Mesenchymal stem cell (in vitro differentiated cells and primary cell): ENCODE measurements at regions not wholly inside any gene's neighbourhood (a gene's known extent, or its start where the extent isn't known, plus 50 kb on each side); places are given as distances from the start of the nearest gene placed in this dataset.
A peak's percentile ranks its signal among the peaks of the same experiment; 100 is the strongest.

ENCODE experiments used
- DNase-seq: peaks from one replicate; pipeline ENCODE4 v3.0.0-alpha.2; 2013
- H2AFZ ChIP-seq: one replicate; pipeline ENCODE4 v1.6.1; 2013; ENCODE audit warnings: low read depth, mild to moderate bottlenecking, control low read depth, inconsistent platforms, low read length, moderate library complexity
- H2AK5ac ChIP-seq: 2 replicates; pipeline ENCODE4 v1.6.1; 2013; ENCODE audit warnings: low read length, moderate library complexity, mild to moderate bottlenecking, inconsistent platforms; ENCODE audit not compliant: severe bottlenecking
- H2BK120ac ChIP-seq: one replicate; pipeline ENCODE4 v1.6.1; 2013; ENCODE audit warnings: low read depth, mild to moderate bottlenecking, inconsistent platforms, low read length, moderate library complexity
- H2BK12ac ChIP-seq, 2 experiments: one replicate each; pipeline ENCODE4 v1.6.1; 2013; ENCODE audit warnings: inconsistent platforms in 2 of 2, low read length in 2 of 2, mild to moderate bottlenecking in 2 of 2, moderate library complexity in 2 of 2, control low read depth in 1 of 2
- H2BK15ac ChIP-seq: one replicate; pipeline ENCODE4 v1.6.1; 2013; ENCODE audit warnings: mild to moderate bottlenecking, low read depth, inconsistent platforms; ENCODE audit not compliant: poor library complexity, severe bottlenecking
- H2BK5ac ChIP-seq: 2 replicates; pipeline ENCODE4 v1.6.1; 2013; ENCODE audit warnings: low read depth, mild to moderate bottlenecking, low read length, control low read depth, inconsistent platforms; ENCODE audit not compliant: poor library complexity, severe bottlenecking
- H3K14ac ChIP-seq, 2 experiments: one replicate each; pipeline ENCODE4 v1.6.1; 2013; ENCODE audit warnings: inconsistent platforms in 2 of 2, low read length in 2 of 2, control low read depth in 1 of 2, mild to moderate bottlenecking in 1 of 2, moderate library complexity in 1 of 2
- H3K18ac ChIP-seq, 2 experiments: one replicate each; pipeline ENCODE4 v1.6.1; 2013; ENCODE audit warnings: inconsistent platforms in 2 of 2, low read length in 2 of 2, control low read depth in 1 of 2, low read depth in 1 of 2, mild to moderate bottlenecking in 1 of 2
- H3K23ac ChIP-seq, 2 experiments: one replicate each; pipeline ENCODE4 v1.6.1; 2013; ENCODE audit warnings: inconsistent platforms in 2 of 2, low read length in 2 of 2, mild to moderate bottlenecking in 2 of 2, moderate library complexity in 2 of 2, control low read depth in 1 of 2
- H3K27ac ChIP-seq: 2 replicates; pipeline ENCODE4 v1.5.1; 2013; ENCODE audit warnings: mild to moderate bottlenecking, moderate library complexity, low read length, control low read depth, inconsistent platforms; ENCODE audit not compliant: poor library complexity, severe bottlenecking
- H3K27me3 ChIP-seq, 2 experiments: 2 replicates each; pipeline versions ENCODE4 v1.6.1 to v1.7.0; 2013; ENCODE audit warnings: low read length in 2 of 2, mild to moderate bottlenecking in 2 of 2, moderate library complexity in 2 of 2, control low read depth in 1 of 2, inconsistent platforms in 1 of 2; ENCODE audit not compliant: control insufficient read depth in 1 of 2, insufficient read depth in 1 of 2
- H3K36me3 ChIP-seq, 2 experiments: 2 replicates each; pipeline versions ENCODE4 v1.6.1 to v1.7.0; 2013; ENCODE audit warnings: low read length in 2 of 2, control low read depth in 1 of 2, inconsistent platforms in 1 of 2, low read depth in 1 of 2, mild to moderate bottlenecking in 1 of 2; ENCODE audit not compliant: insufficient read depth in 2 of 2, control insufficient read depth in 1 of 2
- H3K4ac ChIP-seq, 2 experiments: one replicate each; pipeline ENCODE4 v1.6.1; 2013; ENCODE audit warnings: inconsistent platforms in 2 of 2, low read length in 2 of 2, mild to moderate bottlenecking in 2 of 2, moderate library complexity in 2 of 2, control low read depth in 1 of 2, low read depth in 1 of 2
- H3K4me1 ChIP-seq: 2 replicates; pipeline ENCODE4 v1.6.1; 2013; ENCODE audit warnings: low read depth, low read length, control low read depth; ENCODE audit not compliant: control insufficient read depth, insufficient read depth
- H3K4me2 ChIP-seq: 2 replicates; pipeline ENCODE4 v1.6.1; 2013; ENCODE audit warnings: low read length, mild to moderate bottlenecking, inconsistent platforms; ENCODE audit not compliant: poor library complexity, severe bottlenecking
- H3K4me3 ChIP-seq, 2 experiments: 2 replicates each; pipeline versions ENCODE4 v1.5.1 to v1.7.0; 2013; ENCODE audit warnings: low read length in 2 of 2, mild to moderate bottlenecking in 2 of 2, control low read depth in 1 of 2, low read depth in 1 of 2; ENCODE audit not compliant: insufficient read depth in 1 of 2
- H3K79me1 ChIP-seq: replicated peaks from 2 replicates; pipeline ENCODE4 v1.6.1; 2013; ENCODE audit warnings: mild to moderate bottlenecking, control low read depth, low read length, inconsistent platforms; ENCODE audit not compliant: poor library complexity, severe bottlenecking
- H3K9ac ChIP-seq: 2 replicates; pipeline ENCODE4 v1.7.0; 2013; ENCODE audit warnings: mild to moderate bottlenecking, low read length, moderate library complexity
- H3K9me3 ChIP-seq: 2 replicates; pipeline ENCODE4 v1.7.0; 2013; ENCODE audit warnings: mild to moderate bottlenecking, low read length; ENCODE audit not compliant: control insufficient read depth
- H4K8ac ChIP-seq: one replicate; pipeline ENCODE4 v1.6.1; 2013; ENCODE audit warnings: inconsistent platforms, mild to moderate bottlenecking, low read length, moderate library complexity
- H4K91ac ChIP-seq: one replicate; pipeline ENCODE4 v1.6.1; 2013; ENCODE audit warnings: mild to moderate bottlenecking, low read length, inconsistent platforms
- WGBS: methylation state at CpG from one replicate; pipeline ENCODE4 v1.1.7; 2013; ENCODE audit warnings: mixed read lengths; 5-methylcytosine and 5-hydroxymethylcytosine counted together

DNA sequence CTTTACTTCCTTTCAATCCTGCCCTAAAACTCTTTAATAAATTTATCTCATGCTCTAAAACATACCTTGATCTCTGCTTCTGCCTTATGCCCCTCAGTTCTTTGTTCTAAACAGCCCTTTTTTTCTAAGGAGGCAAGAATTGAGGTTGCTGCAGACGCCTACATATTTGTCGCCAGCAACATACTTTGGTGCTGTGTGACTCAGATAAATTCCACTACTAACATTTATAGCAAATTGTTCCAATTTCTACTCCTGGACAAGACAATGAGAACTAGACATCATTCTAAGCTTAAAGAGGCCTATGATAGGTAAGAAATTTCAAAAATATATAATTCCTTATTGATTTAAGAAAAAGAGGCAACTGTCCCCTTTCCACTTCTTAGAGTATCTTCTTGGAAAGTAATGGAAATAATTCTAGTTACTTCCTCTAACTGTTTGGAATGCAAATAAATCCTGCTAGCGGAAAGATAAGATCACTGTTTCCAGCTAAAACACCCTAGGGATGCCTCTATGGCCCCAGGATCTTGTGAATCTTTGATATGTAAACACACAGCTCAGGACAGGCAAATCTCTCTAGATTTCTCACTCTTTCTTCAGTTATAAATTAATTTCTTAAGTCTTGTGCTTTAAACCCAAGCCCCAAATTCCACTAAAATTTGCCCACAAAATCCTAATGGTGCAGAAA lies 869.1 kb downstream of the KCNT2 start:
- peak; percentile 43 for DNase-seq
- H3K4me2 ChIP-seq = no peak overlapping the region

GRCh38 chr1:195735140-195735539 lies 873.1 kb downstream of the KCNT2 start:
- no peak for DNase-seq
- H3K27me3 ChIP-seq = no peaks in the 10 kb centered on the region
- no peak overlapping the region for H4K91ac ChIP-seq
- no peak overlapping the region for H3K18ac ChIP-seq
- H2AFZ ChIP-seq = no peak overlapping the region
- H2AK5ac ChIP-seq = no peak overlapping the region
- H3K9ac ChIP-seq = no peak overlapping the region
- no peak overlapping the region for H3K23ac ChIP-seq
- H2BK12ac ChIP-seq = no peak overlapping the region
- H3K4me2 ChIP-seq = no peak overlapping the region
- no peak overlapping the region for H3K27ac ChIP-seq
- no peak overlapping the region for H2BK120ac ChIP-seq
- H2BK5ac ChIP-seq = no peak overlapping the region
- H3K36me3 ChIP-seq = no peaks in the 10 kb centered on the region
- H3K4ac ChIP-seq = no peak overlapping the region
- H4K8ac ChIP-seq = no peak overlapping the region
- H3K4me3 ChIP-seq = no peak overlapping the region
- H3K9me3 ChIP-seq = no peaks in the 10 kb centered on the region
- H3K79me1 ChIP-seq = no peaks in the 10 kb centered on the region
- H3K14ac ChIP-seq = no peak overlapping the region
- H3K4me1 ChIP-seq = no peaks in the 10 kb centered on the region
- H2BK15ac ChIP-seq = no peak overlapping the region

More for the DNA sequence above, 869.1 kb downstream of the KCNT2 start:
- WGBS = 38% methylated on average over 3 of the region's 3 CpGs
- Histone ChIP-seq H2BK15ac (no peak overlapping the region), H3K14ac (no peak overlapping the region), H2BK5ac (no peak overlapping the region), H3K18ac (no peak overlapping the region), H3K4me3 (no peak overlapping the region), H2BK120ac (no peak overlapping the region), H2BK12ac (no peak overlapping the region), H2AFZ (no peak overlapping the region), H3K27me3 (no peaks in the 10 kb centered on the region), H3K23ac (no peak overlapping the region), H3K79me1 (no peaks in the 10 kb centered on the region), H4K8ac (no peak overlapping the region), H3K27ac (no peak overlapping the region), H3K4me1 (no peaks in the 10 kb centered on the region), H3K4ac (no peak overlapping the region), H3K9ac (no peak overlapping the region), H4K91ac (no peak overlapping the region), H2AK5ac (no peak overlapping the region), H3K9me3 (no peaks in the 10 kb centered on the region), H3K36me3 (no peaks in the 10 kb centered on the region)

- H2BK15ac ChIP-seq = no peak overlapping the region
- H2BK120ac ChIP-seq = no peak overlapping the region
- H2BK5ac ChIP-seq = no peak overlapping the region
- no peak overlapping the region for H3K23ac ChIP-seq
- no peaks in the 10 kb centered on the region for H3K79me1 ChIP-seq
- H3K27me3 ChIP-seq = no peaks in the 10 kb centered on the region
- H3K4me3 ChIP-seq = no peak overlapping the region
- no peak overlapping the region for H4K8ac ChIP-seq
- peak; percentile 19 for DNase-seq
- no peak overlapping the region for H2AK5ac ChIP-seq
- H3K18ac ChIP-seq = no peak overlapping the region
- H3K9me3 ChIP-seq = no peaks in the 10 kb centered on the region
- H2BK12ac ChIP-seq = no peak overlapping the region
- 80% methylated on average over 1 of the region's 1 CpG for WGBS
- no peaks in the 10 kb centered on the region for H3K36me3 ChIP-seq
- no peaks in the 10 kb centered on the region for H3K4me1 ChIP-seq
- H3K27ac ChIP-seq = no peak overlapping the region
- H2AFZ ChIP-seq = no peak overlapping the region
- H4K91ac ChIP-seq = no peak overlapping the region
- H3K9ac ChIP-seq = no peak overlapping the region
- no peak overlapping the region for H3K14ac ChIP-seq
- no peak overlapping the region for H3K4ac ChIP-seq
- H3K4me2 ChIP-seq = no peak overlapping the region
Measured at GRCh38 chr1:195733826-195734225, 874.4 kb downstream of the KCNT2 start.

DNA sequence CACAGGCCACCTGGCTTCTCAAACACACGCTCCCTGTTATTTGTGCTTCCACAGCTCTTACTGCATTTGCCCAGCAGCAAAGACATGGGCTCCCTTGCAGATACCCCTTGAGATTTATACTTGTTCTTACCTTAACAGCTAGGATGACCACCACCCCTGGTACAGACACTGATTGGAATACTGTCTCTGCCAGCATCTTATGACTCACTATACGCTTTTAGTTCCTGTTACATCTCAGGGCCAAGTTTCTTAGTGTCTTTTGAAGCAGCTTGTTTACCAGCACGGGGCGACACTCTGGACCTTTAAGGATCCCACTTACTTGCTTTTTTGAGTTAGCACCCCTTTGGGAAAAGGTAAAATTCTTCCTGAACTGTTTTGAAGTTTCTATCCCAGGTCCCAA lies 874.8 kb downstream of the KCNT2 start:
- Histone ChIP-seq H3K4me3 (no peak overlapping the region), H4K8ac (no peak overlapping the region), H2AFZ (no peak overlapping the region), H3K79me1 (no peaks in the 10 kb centered on the region), H3K4ac (no peak overlapping the region), H3K27ac (no peak overlapping the region), H3K9ac (no peak overlapping the region), H3K4me1 (no peaks in the 10 kb centered on the region), H2BK15ac (no peak overlapping the region), H3K4me2 (no peak overlapping the region), H3K14ac (no peak overlapping the region), H2BK12ac (no peak overlapping the region), H3K36me3 (no peaks in the 10 kb centered on the region), H4K91ac (no peak overlapping the region), H2BK120ac (no peak overlapping the region), H3K23ac (no peak overlapping the region), H3K27me3 (no peaks in the 10 kb centered on the region), H3K18ac (no peak overlapping the region), H3K9me3 (no peaks in the 10 kb centered on the region), H2BK5ac (no peak overlapping the region), H2AK5ac (no peak overlapping the region)
- WGBS = 95% methylated on average over 4 of the region's 4 CpGs
- no peak for DNase-seq
